ENCODE measurements at regions not wholly inside any gene's neighbourhood (a gene's known extent, or its start where the extent isn't known, plus 50 kb on each side); places are given as distances from the start of the nearest gene placed in this dataset.
"Not testable (repeated sequence)": the region's sequence is repeated elsewhere in the genome, so short reads cannot be mapped to it uniquely, and the experiment has no call there.

DNA sequence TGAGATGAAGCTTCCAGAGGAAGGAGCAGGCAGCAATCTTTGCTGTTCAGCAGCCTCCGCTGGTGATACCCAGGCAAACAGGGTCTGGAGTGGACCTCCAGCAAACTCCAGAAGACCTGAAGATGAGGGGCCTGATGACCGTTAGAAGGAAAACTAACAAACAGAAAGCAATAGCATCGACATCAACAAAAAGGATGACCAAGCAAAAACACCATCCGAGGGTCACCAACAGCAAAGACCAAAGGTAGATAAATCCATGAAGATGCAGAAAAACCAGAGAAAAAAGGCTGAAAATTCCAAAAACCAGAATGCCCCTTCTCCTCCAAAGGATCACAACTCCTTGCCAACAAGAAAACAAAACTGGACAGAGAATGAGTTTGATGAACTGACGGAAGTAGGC, 235.9 kb upstream of the NSMCE3 start:
- H3K9me3 ChIP-seq (ENCODE audit: control insufficient read depth in 1 of 2, low read length in 2 of 2); H3K27me3 ChIP-seq (ENCODE audit: insufficient read depth, low read length); CTCF ChIA-PET (ENCODE audit: partially characterized antibody); H3K4me1 ChIP-seq (ENCODE audit: insufficient read depth, low read length); DNase-seq; intact Hi-C loops (cut with micrococcal nuclease); H3K27ac ChIP-seq (ENCODE audit: low read depth, low read length); H3K36me3 Mint-ChIP-seq; H3K4me1 Mint-ChIP-seq; POLR2A ChIA-PET (ENCODE audit: partially characterized antibody); H3K4me3 ChIP-seq (ENCODE audit: low read length in 2 of 2); H3K27me3 Mint-ChIP-seq; H3K36me3 ChIP-seq (ENCODE audit: insufficient read depth, low read length); H3K27ac Mint-ChIP-seq; H3K4me3 Mint-ChIP-seq: not testable (repeated sequence)
- H3K9me3 Mint-ChIP-seq = peaks cover 0 to 19% (median 10%) of the 10 kb centered on the region in 8 donors

DNA sequence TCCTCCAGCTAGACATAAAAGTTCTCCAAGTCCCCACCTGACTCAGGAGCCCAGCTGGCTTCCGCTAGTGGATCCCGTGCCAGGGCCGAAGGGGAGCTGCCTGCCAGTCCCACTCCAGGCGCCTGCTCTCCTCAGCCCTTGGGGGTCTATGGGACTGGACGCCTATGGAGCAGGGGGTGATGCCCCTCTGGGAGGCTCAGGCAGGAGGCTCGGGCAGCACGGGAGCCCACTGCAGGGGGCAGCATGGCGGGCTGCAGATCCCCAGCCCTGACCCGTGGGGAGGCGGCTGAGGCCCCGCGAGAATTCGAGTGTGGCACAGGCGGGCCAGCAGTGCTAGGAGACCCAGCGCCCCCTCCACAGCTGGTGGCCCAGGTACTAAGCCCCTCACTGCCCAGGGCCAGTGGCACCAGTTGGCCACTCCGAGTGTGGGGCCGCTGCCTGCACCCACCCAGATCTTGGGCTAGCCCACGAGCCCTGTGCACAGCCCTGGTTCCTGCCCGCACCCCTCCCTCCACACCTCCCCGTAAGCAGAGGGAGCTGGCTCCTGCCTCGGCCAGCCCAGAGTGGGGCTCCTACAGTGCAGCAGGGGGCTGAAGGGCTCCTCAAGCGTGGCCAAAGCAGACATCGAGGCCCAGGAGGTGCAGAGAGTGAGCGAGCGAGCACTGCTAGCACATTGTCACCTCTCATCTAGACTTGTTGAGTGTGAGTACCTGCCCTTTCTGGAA, 221.3 kb upstream of the NSMCE3 start:
- H3K9me3 ChIP-seq (ENCODE audit: control insufficient read depth in 1 of 2, low read length in 2 of 2) = no peaks in the 10 kb centered on the region
- no peak for DNase-seq
- H3K36me3 ChIP-seq (ENCODE audit: insufficient read depth, low read length) = no peaks in the 10 kb centered on the region
- H3K27ac ChIP-seq (ENCODE audit: low read depth, low read length) = no peak overlapping the region
- H3K4me3 ChIP-seq (ENCODE audit: low read length in 2 of 2) = no peak overlapping the region
- intact Hi-C loops (cut with micrococcal nuclease) = no loop called here
- POLR2A ChIA-PET (ENCODE audit: partially characterized antibody) = no interaction called here
- H3K27me3 ChIP-seq (ENCODE audit: insufficient read depth, low read length) = no peaks in the 10 kb centered on the region
- no peak overlapping the region for H3K4me3 Mint-ChIP-seq
- no peaks in the 10 kb centered on the region for H3K4me1 ChIP-seq (ENCODE audit: insufficient read depth, low read length)
- CTCF ChIA-PET (ENCODE audit: partially characterized antibody) = no interaction called here
- H3K9me3 Mint-ChIP-seq = peaks cover 0 to 3% (median 0%) of the 10 kb centered on the region in 8 donors
- H3K4me1 Mint-ChIP-seq = no peaks in the 10 kb centered on the region
- H3K27ac Mint-ChIP-seq = no peak overlapping the region
- peaks cover 0 to 3% of the 10 kb centered on the region in 2 donors for H3K27me3 Mint-ChIP-seq
- no peaks in the 10 kb centered on the region for H3K36me3 Mint-ChIP-seq

DNA sequence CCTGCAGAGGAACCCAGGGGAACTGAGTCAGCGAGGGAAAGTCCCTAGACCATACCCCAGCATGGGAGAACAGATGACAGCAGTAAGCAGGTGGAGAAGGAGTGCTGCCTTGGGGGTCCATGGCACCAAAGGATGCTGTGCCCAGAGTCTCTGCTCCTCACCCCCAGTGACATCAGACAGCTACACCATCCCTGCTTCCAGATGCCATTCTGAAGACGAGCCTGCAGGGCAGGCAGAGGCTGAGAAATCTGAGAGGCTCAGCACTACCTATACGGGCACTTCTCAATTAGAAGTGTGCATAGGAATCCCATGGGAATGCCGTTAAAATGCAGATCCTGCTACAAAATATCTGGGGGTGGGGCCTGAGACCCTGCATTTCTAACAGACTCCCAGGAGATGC, 211.3 kb upstream of the NSMCE3 start:
- no peak for DNase-seq
- no peaks in the 10 kb centered on the region for H3K36me3 Mint-ChIP-seq
- H3K9me3 Mint-ChIP-seq = peaks cover 0 to 6% (median 0%) of the 10 kb centered on the region in 8 donors
- no peak overlapping the region for H3K27ac Mint-ChIP-seq
- H3K4me1 Mint-ChIP-seq = no peaks in the 10 kb centered on the region
- intact Hi-C loops (cut with micrococcal nuclease) = no loop called here
- Histone ChIP-seq H3K9me3 (ENCODE audit: control insufficient read depth in 1 of 2, low read length in 2 of 2) (no peaks in the 10 kb centered on the region), H3K36me3 (ENCODE audit: insufficient read depth, low read length) (no peaks in the 10 kb centered on the region), H3K4me1 (ENCODE audit: insufficient read depth, low read length) (no peaks in the 10 kb centered on the region), H3K27ac (ENCODE audit: low read depth, low read length) (no peak overlapping the region), H3K27me3 (ENCODE audit: insufficient read depth, low read length) (no peaks in the 10 kb centered on the region), H3K4me3 (ENCODE audit: low read length in 2 of 2) (no peak overlapping the region)
- ChIA-PET POLR2A (ENCODE audit: partially characterized antibody) (no interaction called here), CTCF (ENCODE audit: partially characterized antibody) (no interaction called here)
- H3K27me3 Mint-ChIP-seq = peaks cover 0 to 2% of the 10 kb centered on the region in 2 donors
- H3K4me3 Mint-ChIP-seq = no peak overlapping the region

DNA sequence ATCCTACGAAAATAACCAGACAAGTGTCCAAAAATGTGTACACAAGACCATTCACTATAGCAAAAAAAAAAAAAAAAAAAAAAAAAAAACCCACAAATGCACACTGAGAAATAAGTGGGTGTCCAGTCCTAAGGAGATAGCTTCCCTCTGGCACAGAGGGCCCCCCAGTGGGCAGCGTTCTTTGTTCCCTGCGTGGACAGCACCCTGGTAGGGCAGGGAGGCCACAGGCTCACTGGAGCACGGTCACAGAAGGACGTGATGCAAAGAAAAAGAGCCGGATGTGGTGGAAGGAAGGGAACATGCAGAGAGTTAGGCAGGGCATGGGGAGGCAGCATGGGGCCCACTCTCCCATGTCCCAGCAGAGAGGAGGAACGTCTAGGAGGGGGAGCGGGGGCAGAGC, 210.7 kb upstream of the NSMCE3 start:
- H3K27me3 ChIP-seq (ENCODE audit: insufficient read depth, low read length) = no peaks in the 10 kb centered on the region
- no peaks in the 10 kb centered on the region for H3K36me3 ChIP-seq (ENCODE audit: insufficient read depth, low read length)
- CTCF ChIA-PET (ENCODE audit: partially characterized antibody) = no interaction called here
- H3K9me3 ChIP-seq (ENCODE audit: control insufficient read depth in 1 of 2, low read length in 2 of 2) = no peaks in the 10 kb centered on the region
- no peak overlapping the region for H3K27ac ChIP-seq (ENCODE audit: low read depth, low read length)
- Mint-ChIP-seq H3K36me3 (no peaks in the 10 kb centered on the region), H3K4me1 (no peaks in the 10 kb centered on the region), H3K27me3 (no peaks in the 10 kb centered on the region), H3K27ac (no peak overlapping the region), H3K4me3 (no peak overlapping the region), H3K9me3 (peaks cover 0 to 6% (median 0%) of the 10 kb centered on the region in 8 donors)
- no peak for DNase-seq
- no peak overlapping the region for H3K4me3 ChIP-seq (ENCODE audit: low read length in 2 of 2)
- POLR2A ChIA-PET (ENCODE audit: partially characterized antibody) = no interaction called here
- intact Hi-C loops (cut with micrococcal nuclease) = no loop called here
- no peaks in the 10 kb centered on the region for H3K4me1 ChIP-seq (ENCODE audit: insufficient read depth, low read length)

DNA sequence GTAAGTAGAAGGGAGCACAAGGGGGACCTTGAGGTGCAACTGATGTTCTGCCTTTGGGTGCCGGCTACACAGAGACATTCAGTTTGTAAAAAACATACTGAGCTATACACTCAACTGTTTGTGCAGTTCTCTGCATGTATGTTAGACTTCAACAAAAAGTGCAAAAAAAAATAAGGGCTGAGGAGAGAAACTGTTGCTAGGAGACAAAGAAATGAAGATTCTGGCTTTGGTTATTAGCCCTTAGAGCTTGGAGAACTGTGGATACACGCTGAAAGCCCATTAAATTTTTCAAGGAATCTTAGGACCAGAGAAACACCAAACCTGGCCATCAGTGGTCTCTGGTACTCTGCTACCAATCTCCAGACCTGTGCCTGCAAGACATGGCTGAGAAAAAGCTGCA, 207.6 kb upstream of the NSMCE3 start:
- no peaks in the 10 kb centered on the region for H3K4me1 Mint-ChIP-seq
- H3K27me3 ChIP-seq (ENCODE audit: insufficient read depth, low read length) = no peaks in the 10 kb centered on the region
- ChIA-PET POLR2A (ENCODE audit: partially characterized antibody) (no interaction called here), CTCF (ENCODE audit: partially characterized antibody) (no interaction called here)
- no peak overlapping the region for H3K4me3 Mint-ChIP-seq
- no peaks in the 10 kb centered on the region for H3K36me3 Mint-ChIP-seq
- no peaks in the 10 kb centered on the region for H3K9me3 ChIP-seq (ENCODE audit: control insufficient read depth in 1 of 2, low read length in 2 of 2)
- H3K27ac ChIP-seq (ENCODE audit: low read depth, low read length) = no peak overlapping the region
- no peak for DNase-seq
- no peak overlapping the region for H3K27ac Mint-ChIP-seq
- peaks cover 0 to 6% (median 0%) of the 10 kb centered on the region in 8 donors for H3K9me3 Mint-ChIP-seq
- no peak overlapping the region for H3K4me3 ChIP-seq (ENCODE audit: low read length in 2 of 2)
- no peaks in the 10 kb centered on the region for H3K36me3 ChIP-seq (ENCODE audit: insufficient read depth, low read length)
- H3K4me1 ChIP-seq (ENCODE audit: insufficient read depth, low read length) = no peaks in the 10 kb centered on the region
- no peaks in the 10 kb centered on the region for H3K27me3 Mint-ChIP-seq
- intact Hi-C loops (cut with micrococcal nuclease) = no loop called here

DNA sequence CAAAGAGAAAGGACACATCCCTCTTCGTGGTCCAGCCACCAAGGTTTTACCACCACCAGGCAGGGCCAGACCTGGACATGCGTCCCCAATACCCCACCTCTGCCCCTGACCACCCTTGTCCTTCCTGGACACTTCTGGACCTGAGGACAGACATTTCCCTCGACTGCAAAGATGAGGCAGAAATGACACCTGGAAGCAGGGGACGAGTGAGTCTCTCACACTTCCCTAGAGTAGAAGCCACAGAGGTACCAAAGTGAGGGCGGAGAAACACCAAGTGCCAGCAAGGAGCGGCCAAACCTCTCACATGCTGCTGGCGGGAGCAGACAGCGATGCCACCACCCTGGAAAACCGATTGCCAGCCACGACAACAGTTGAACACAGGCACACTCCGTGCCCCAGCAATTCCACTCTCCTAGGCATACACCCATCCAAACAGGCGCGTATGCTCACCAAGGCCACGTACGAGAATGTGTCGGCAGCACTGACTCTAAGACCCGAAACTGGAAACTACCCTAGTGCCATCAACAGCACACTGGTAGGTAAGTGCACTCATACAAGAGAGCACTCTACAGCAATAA, 207.0 kb upstream of the NSMCE3 start:
- H3K27me3 ChIP-seq (ENCODE audit: insufficient read depth, low read length) = no peaks in the 10 kb centered on the region
- H3K4me1 Mint-ChIP-seq = no peaks in the 10 kb centered on the region
- peaks cover 0 to 6% (median 0%) of the 10 kb centered on the region in 8 donors for H3K9me3 Mint-ChIP-seq
- no peaks in the 10 kb centered on the region for H3K36me3 Mint-ChIP-seq
- no peak overlapping the region for H3K27ac Mint-ChIP-seq
- ChIA-PET CTCF (ENCODE audit: partially characterized antibody) (no interaction called here), POLR2A (ENCODE audit: partially characterized antibody) (no interaction called here)
- no peaks in the 10 kb centered on the region for H3K4me1 ChIP-seq (ENCODE audit: insufficient read depth, low read length)
- H3K4me3 ChIP-seq (ENCODE audit: low read length in 2 of 2) = no peak overlapping the region
- DNase-seq = no peak
- H3K9me3 ChIP-seq (ENCODE audit: control insufficient read depth in 1 of 2, low read length in 2 of 2) = no peaks in the 10 kb centered on the region
- no peaks in the 10 kb centered on the region for H3K36me3 ChIP-seq (ENCODE audit: insufficient read depth, low read length)
- H3K27me3 Mint-ChIP-seq = no peaks in the 10 kb centered on the region
- H3K4me3 Mint-ChIP-seq = no peak overlapping the region
- H3K27ac ChIP-seq (ENCODE audit: low read depth, low read length) = no peak overlapping the region
- intact Hi-C loops (cut with micrococcal nuclease) = no loop called here

DNA sequence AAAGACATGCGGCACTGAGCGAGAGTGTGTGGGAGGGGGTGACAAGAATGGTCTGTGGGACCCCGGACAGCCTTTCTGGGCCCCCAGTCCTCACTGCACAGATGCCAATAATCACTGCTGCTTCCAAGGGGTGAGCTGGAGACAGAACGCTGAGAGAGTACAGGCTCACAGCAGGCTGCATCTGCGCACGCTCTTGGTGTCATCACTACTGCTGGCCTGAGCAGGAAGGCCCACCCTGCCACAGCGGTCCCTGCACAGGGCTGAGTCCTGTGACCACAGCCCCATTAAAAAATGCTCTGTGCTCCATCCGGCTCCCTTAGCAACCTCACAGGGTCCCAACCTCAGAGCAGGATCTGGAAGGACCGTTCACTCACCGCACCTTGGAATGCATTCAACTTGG, 205.5 kb upstream of the NSMCE3 start:
- H3K27ac ChIP-seq (ENCODE audit: low read depth, low read length) = no peak overlapping the region
- H3K4me3 ChIP-seq (ENCODE audit: low read length in 2 of 2) = no peak overlapping the region
- POLR2A ChIA-PET (ENCODE audit: partially characterized antibody) = no interaction called here
- Mint-ChIP-seq H3K9me3 (peaks cover 0 to 6% (median 0%) of the 10 kb centered on the region in 8 donors), H3K4me3 (no peak overlapping the region), H3K27me3 (peaks cover 0 to 1% of the 10 kb centered on the region in 2 donors), H3K36me3 (no peaks in the 10 kb centered on the region), H3K27ac (no peak overlapping the region), H3K4me1 (no peaks in the 10 kb centered on the region)
- H3K9me3 ChIP-seq (ENCODE audit: control insufficient read depth in 1 of 2, low read length in 2 of 2) = no peaks in the 10 kb centered on the region
- no peaks in the 10 kb centered on the region for H3K4me1 ChIP-seq (ENCODE audit: insufficient read depth, low read length)
- intact Hi-C loops (cut with micrococcal nuclease) = no loop called here
- no peak for DNase-seq
- CTCF ChIA-PET (ENCODE audit: partially characterized antibody) = no interaction called here
- no peaks in the 10 kb centered on the region for H3K27me3 ChIP-seq (ENCODE audit: insufficient read depth, low read length)
- no peaks in the 10 kb centered on the region for H3K36me3 ChIP-seq (ENCODE audit: insufficient read depth, low read length)

Measured in CD4-positive, alpha-beta memory T cell (primary cell).